GM23338 (cell line): ENCODE measurements at regions not wholly inside any gene's neighbourhood (a gene's known extent, or its start where the extent isn't known, plus 50 kb on each side); places are given as distances from the start of the nearest gene placed in this dataset.

Experiments used
- ATAC-seq: fragments of 200-7000 bp; cut with Tn5 transposase; 3 replicates; pipeline ENCODE4 v1.9.1; 2020
- DNase-seq: peaks from one replicate; pipeline ENCODE4 v3.0.0-alpha.2; 2015; ENCODE audit warnings: low spot score
- H2AFZ ChIP-seq: fragments of 200-600 bp; sonication (generic); 2 replicates; pipeline ENCODE4 v1.8.0; 2016; ENCODE audit warnings: antibody characterized with exemption, mild to moderate bottlenecking, moderate library complexity
- H3F3A ChIP-seq: fragments of 200-600 bp; sonication (generic); replicated peaks from 2 replicates; pipeline ENCODE4 v1.8.0; 2017; ENCODE audit warnings: antibody characterized with exemption, mixed run types, low read depth
- H3K27ac ChIP-seq: fragments of 200-600 bp; sonication (generic); 2 replicates; pipeline ENCODE4 v1.6.1; 2016; ENCODE audit warnings: low read depth
- H3K27me3 ChIP-seq: fragments of 200-600 bp; sonication (generic); 2 replicates; pipeline ENCODE4 v1.8.0; 2016; ENCODE audit warnings: mild to moderate bottlenecking, mixed run types, moderate library complexity; ENCODE audit not compliant: insufficient read depth
- H3K36me3 ChIP-seq: fragments of 200-600 bp; sonication (generic); 2 replicates; pipeline ENCODE4 v1.8.0; 2016; ENCODE audit warnings: mild to moderate bottlenecking; ENCODE audit not compliant: insufficient read depth
- H3K4me1 ChIP-seq: fragments of 200-600 bp; sonication (generic); 2 replicates; pipeline ENCODE4 v1.8.0; 2016; ENCODE audit warnings: mild to moderate bottlenecking, moderate library complexity; ENCODE audit not compliant: insufficient read depth
- H3K4me2 ChIP-seq: fragments of 200-600 bp; sonication (generic); 2 replicates; pipeline ENCODE4 v1.7.1; 2017; ENCODE audit warnings: mixed run types
- H3K4me3 ChIP-seq: fragments of 200-600 bp; sonication (generic); 2 replicates; pipeline ENCODE4 v1.6.1; 2016; ENCODE audit warnings: mixed run types
- H3K79me2 ChIP-seq: fragments of 200-600 bp; sonication (generic); replicated peaks from 2 replicates; pipeline ENCODE4 v1.8.0; 2017; ENCODE audit warnings: mild to moderate bottlenecking; ENCODE audit not compliant: insufficient read depth
- H3K9me2 ChIP-seq: fragments of 200-600 bp; sonication (generic); 2 replicates; pipeline ENCODE4 v1.8.0; 2017; ENCODE audit not compliant: insufficient read depth
- H4K20me1 ChIP-seq: fragments of 200-600 bp; sonication (generic); replicated peaks from 2 replicates; pipeline ENCODE4 v1.8.0; 2017; ENCODE audit warnings: mild to moderate bottlenecking; ENCODE audit not compliant: insufficient read depth
- H3K27ac Mint-ChIP-seq: 2 replicates; pipeline ENCODE4 v1.8.0; 2020; ENCODE audit warnings: inconsistent platforms, mild to moderate bottlenecking, moderate library complexity, mixed read lengths
- H3K27me3 Mint-ChIP-seq: 3 replicates; pipeline ENCODE4 v1.8.0; 2022; ENCODE audit warnings: low read depth, mild to moderate bottlenecking, moderate library complexity, mixed read lengths, inconsistent platforms; ENCODE audit not compliant: insufficient read depth, poor library complexity
- H3K36me3 Mint-ChIP-seq: 3 replicates; pipeline ENCODE4 v1.8.0; 2021; ENCODE audit warnings: low read depth, mild to moderate bottlenecking, inconsistent platforms, moderate library complexity, mixed read lengths
- H3K4me1 Mint-ChIP-seq: 3 replicates; pipeline ENCODE4 v1.8.0; 2020; ENCODE audit warnings: mild to moderate bottlenecking, inconsistent platforms, mixed read lengths
- H3K4me3 Mint-ChIP-seq: 3 replicates; pipeline ENCODE4 v1.8.0; 2021; ENCODE audit warnings: moderate library complexity, mild to moderate bottlenecking, inconsistent platforms, mixed read lengths
- H3K9me3 Mint-ChIP-seq: 3 replicates; pipeline ENCODE4 v1.8.0; 2020; ENCODE audit warnings: moderate library complexity, mild to moderate bottlenecking, inconsistent platforms, mixed read lengths
- CREB1 ChIP-seq: fragments of 250-450 bp; sonication (Bioruptor Pico); IDR thresholded peaks from 2 replicates; pipeline ENCODE4 v1.5.0; 2020; ENCODE audit warnings: low read depth, mild to moderate bottlenecking, moderate library complexity
- CTCF ChIP-seq, 2 experiments: fragments of 200-600 bp in 1 of 2; sonication (generic) in 1 of 2; conservative IDR thresholded peaks; 2 replicates each; pipeline versions ENCODE4 v1.5.1 to v1.6.1; 2016 to 2017; ENCODE audit warnings: antibody characterized with exemption in 2 of 2, low read depth in 2 of 2, mild to moderate bottlenecking in 2 of 2, moderate library complexity in 1 of 2
- EZH2 ChIP-seq: fragments of 200-600 bp; sonication (generic); IDR thresholded peaks from one replicate; pipeline ENCODE4 v1.8.0; 2017; ENCODE audit warnings: antibody characterized with exemption, mild to moderate bottlenecking, low read depth; ENCODE audit not compliant: unreplicated experiment
- EZH2phosphoT487 ChIP-seq: fragments of 200-600 bp; sonication (generic); IDR thresholded peaks from one replicate; pipeline ENCODE4 v1.8.1; 2018; ENCODE audit warnings: antibody characterized with exemption; ENCODE audit not compliant: unreplicated experiment
- JUNB ChIP-seq: IDR thresholded peaks from one replicate; pipeline ENCODE4 v1.6.1; 2016; ENCODE audit warnings: antibody characterized with exemption; ENCODE audit not compliant: unreplicated experiment
- NANOG ChIP-seq: IDR thresholded peaks from 2 replicates; pipeline ENCODE4 v1.6.1; 2016; ENCODE audit warnings: antibody characterized with exemption, borderline replicate concordance
- POLR2AphosphoS5 ChIP-seq: IDR thresholded peaks from 2 replicates; pipeline ENCODE4 v1.6.1; 2016; ENCODE audit warnings: antibody characterized with exemption, low read depth
- REST ChIP-seq: IDR thresholded peaks from one replicate; pipeline ENCODE4 v1.6.1; 2018; ENCODE audit warnings: antibody characterized with exemption; ENCODE audit not compliant: unreplicated experiment
- STAT1 ChIP-seq: IDR thresholded peaks from one replicate; pipeline ENCODE4 v1.6.1; 2016; ENCODE audit warnings: antibody characterized with exemption; ENCODE audit not compliant: unreplicated experiment
- ZNF114 ChIP-seq: fragments of 250-450 bp; sonication (Bioruptor Pico); IDR thresholded peaks from 2 replicates; pipeline ENCODE4 v1.5.0; 2020; ENCODE audit warnings: mild to moderate bottlenecking, moderate library complexity
- ZNF331 ChIP-seq: fragments of 250-450 bp; sonication (Bioruptor Pico); IDR thresholded peaks from 2 replicates; pipeline ENCODE4 v1.5.0; 2020; ENCODE audit warnings: low read depth, mild to moderate bottlenecking, moderate library complexity
- ZNF462 ChIP-seq: fragments of 250-450 bp; sonication (Bioruptor Pico); IDR thresholded peaks from 2 replicates; pipeline ENCODE4 v1.5.0; 2020; ENCODE audit warnings: mild to moderate bottlenecking, moderate library complexity
- TF ChIP-seq, protein P1 (sequence below): IDR thresholded peaks from 2 replicates; pipeline ENCODE4 v1.6.1; 2016; ENCODE audit warnings: antibody characterized with exemption

DNA sequence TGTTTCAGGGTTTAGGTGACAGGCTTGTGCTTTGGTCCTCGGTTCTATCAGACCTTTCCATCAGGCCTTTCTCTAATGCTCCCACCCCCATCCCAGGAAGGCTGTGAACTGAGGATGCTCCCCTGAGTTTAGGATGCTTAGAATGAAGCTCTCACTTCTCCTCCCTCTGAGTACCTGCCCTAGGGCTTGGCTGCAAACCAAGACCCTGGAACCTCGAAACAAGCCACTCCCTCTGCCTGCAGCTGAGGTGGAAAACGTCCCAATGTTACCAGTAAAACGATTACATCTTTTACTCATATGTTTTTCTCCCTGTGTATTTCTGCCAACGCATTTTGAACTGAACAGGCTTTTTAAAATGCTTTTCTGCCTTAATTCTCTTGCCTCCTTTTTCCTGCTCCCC lies 54.5 kb upstream of the BMAL1 start:
- no peaks in the 10 kb centered on the region for H3K36me3 ChIP-seq
- Mint-ChIP-seq H3K9me3 (no peaks in the 10 kb centered on the region), H3K36me3 (no peaks in the 10 kb centered on the region), H3K27me3 (no peaks in the 10 kb centered on the region), H3K4me1 (no peaks in the 10 kb centered on the region), H3K4me3 (no peak overlapping the region), H3K27ac (no peak overlapping the region)
- no peak overlapping the region for H3K27ac ChIP-seq
- no peaks in the 10 kb centered on the region for H3K9me2 ChIP-seq
- H3K4me2 ChIP-seq = no peak overlapping the region
- TF ChIP-seq, protein P1, sequence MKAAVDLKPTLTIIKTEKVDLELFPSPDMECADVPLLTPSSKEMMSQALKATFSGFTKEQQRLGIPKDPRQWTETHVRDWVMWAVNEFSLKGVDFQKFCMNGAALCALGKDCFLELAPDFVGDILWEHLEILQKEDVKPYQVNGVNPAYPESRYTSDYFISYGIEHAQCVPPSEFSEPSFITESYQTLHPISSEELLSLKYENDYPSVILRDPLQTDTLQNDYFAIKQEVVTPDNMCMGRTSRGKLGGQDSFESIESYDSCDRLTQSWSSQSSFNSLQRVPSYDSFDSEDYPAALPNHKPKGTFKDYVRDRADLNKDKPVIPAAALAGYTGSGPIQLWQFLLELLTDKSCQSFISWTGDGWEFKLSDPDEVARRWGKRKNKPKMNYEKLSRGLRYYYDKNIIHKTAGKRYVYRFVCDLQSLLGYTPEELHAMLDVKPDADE = no peak
- TF ChIP-seq NANOG = no peak
- TF ChIP-seq CREB1 (CRISPR knock-in tag) = no peak
- no peak for TF ChIP-seq STAT1
- TF ChIP-seq ZNF114 = no peak
- TF ChIP-seq JUNB = no peak
- TF ChIP-seq ZNF462 (CRISPR knock-in tag) = no peak
- TF ChIP-seq EZH2phosphoT487 = no peak
- TF ChIP-seq REST = no peak
- TF ChIP-seq CTCF (conservative IDR thresholded peaks at IDR 0.05; ENCODE audit: low read depth in 2 of 2) = no peak
- no peak for TF ChIP-seq POLR2AphosphoS5
- no peak for TF ChIP-seq EZH2
- no peak for TF ChIP-seq ZNF331 (CRISPR knock-in tag)
- peak overlapping the region; percentile 25 for H2AFZ ChIP-seq
- no peaks in the 10 kb centered on the region for H4K20me1 ChIP-seq
- no peaks in the 10 kb centered on the region for H3K4me1 ChIP-seq
- no peak for DNase-seq
- no peak overlapping the region for H3K4me3 ChIP-seq
- H3F3A ChIP-seq = no peaks in the 10 kb centered on the region
- H3K27me3 ChIP-seq = no peaks in the 10 kb centered on the region
- ATAC-seq = peak; percentile 46
- no peaks in the 10 kb centered on the region for H3K79me2 ChIP-seq
